Erythroblast (primary cell): ENCODE measurements at regions not wholly inside any gene's neighbourhood (a gene's known extent, or its start where the extent isn't known, plus 50 kb on each side); places are given as distances from the start of the nearest gene placed in this dataset.

Experiments used
- GATA1 ChIP-seq: IDR thresholded peaks from 2 replicates; pipeline ENCODE4 v1.6.1; 2011; ENCODE audit warnings: low read depth, mild to moderate bottlenecking, control low read depth, low read length, moderate library complexity
- POLR2A ChIP-seq: IDR thresholded peaks from 2 replicates; pipeline ENCODE4 v1.6.1; 2011; ENCODE audit warnings: mild to moderate bottlenecking, low read length

- no peak for TF ChIP-seq POLR2A
- no peak for TF ChIP-seq GATA1
These were observed 64.0 kb upstream of the RASGRF1 start for GRCh38 chr15:79154483-79155135.
